Spinal cord (tissue), 9 donors: ENCODE measurements at regions not wholly inside any gene's neighbourhood (a gene's known extent, or its start where the extent isn't known, plus 50 kb on each side); places are given as distances from the start of the nearest gene placed in this dataset.
"Not testable (repeated sequence)": the region's sequence is repeated elsewhere in the genome, so short reads cannot be mapped to it uniquely, and the experiment has no call there.

Experiments used
- DNase-seq, 6 donors: peaks; one replicate each; pipeline versions ENCODE4 v3.0.0 to v3.0.0-alpha.2; 2013 to 2015; ENCODE audit warnings: low spot score in 6 of 6, low read depth in 4 of 6
- H3K27ac ChIP-seq: one replicate; pipeline ENCODE4 v1.5.1; 2013; ENCODE audit warnings: low read depth, low read length, control low read depth
- H3K27me3 ChIP-seq: one replicate; pipeline ENCODE4 v1.6.1; 2013; ENCODE audit warnings: low read length; ENCODE audit not compliant: control insufficient read depth, insufficient read depth
- H3K36me3 ChIP-seq: one replicate; pipeline ENCODE4 v1.6.1; 2013; ENCODE audit warnings: low read length; ENCODE audit not compliant: control insufficient read depth, insufficient read depth
- H3K4me1 ChIP-seq: one replicate; pipeline ENCODE4 v1.6.1; 2013; ENCODE audit warnings: low read length; ENCODE audit not compliant: control insufficient read depth, insufficient read depth
- H3K4me3 ChIP-seq: one replicate; pipeline ENCODE4 v1.5.1; 2013; ENCODE audit warnings: low read depth, low read length, control low read depth
- H3K9me3 ChIP-seq: one replicate; pipeline ENCODE4 v1.6.1; 2013; ENCODE audit warnings: low read length; ENCODE audit not compliant: control insufficient read depth, insufficient read depth
- WGBS: methylation state at CpG from one replicate; pipeline ENCODE4 v1.1.5; 2013; ENCODE audit warnings: missing lambda C conversion rate; ENCODE audit not compliant: insufficient coverage; 5-methylcytosine and 5-hydroxymethylcytosine counted together
- donor health status: healthy.

DNA sequence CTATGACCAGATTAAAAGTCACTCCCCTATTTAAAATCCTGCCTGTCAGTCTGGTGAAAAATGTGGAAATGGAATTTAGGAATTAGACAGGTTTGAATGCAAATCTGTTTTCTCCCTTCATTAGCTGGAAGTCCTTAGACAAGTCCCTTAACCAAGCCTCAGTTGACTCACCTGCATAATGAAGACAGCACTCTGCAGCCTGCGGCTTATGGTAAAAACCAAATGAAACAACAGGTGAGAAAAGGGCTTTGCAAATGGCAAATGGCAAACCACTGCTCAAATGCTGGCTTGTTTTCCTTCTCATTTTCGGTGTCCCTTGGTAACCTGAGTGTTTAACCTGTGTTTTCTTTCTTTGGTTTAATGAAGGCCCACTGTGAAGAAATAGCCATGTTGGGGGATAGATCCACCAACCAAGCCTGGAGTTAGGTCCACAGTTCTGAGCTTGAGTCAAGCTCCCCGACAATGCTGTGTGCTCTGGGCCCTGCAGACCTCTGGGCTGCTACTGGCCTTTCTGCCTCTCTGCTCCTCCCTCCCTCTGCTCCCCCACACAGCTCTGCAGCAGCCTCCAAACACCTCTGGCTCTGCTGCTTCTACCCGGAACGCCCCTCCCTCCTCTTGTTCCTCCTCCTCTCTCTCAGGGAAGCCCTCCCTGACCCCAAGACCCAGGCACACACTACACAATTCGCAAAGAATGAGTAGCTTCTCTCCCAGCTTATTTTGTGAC is 641.8 kb downstream of the MATN1 start:
- 62% methylated on average over 5 of the region's 6 CpGs for WGBS
- H3K9me3 ChIP-seq = no peaks in the 10 kb centered on the region
- DNase-seq = no peak
- no peak overlapping the region for H3K4me3 ChIP-seq
- H3K4me1 ChIP-seq = peaks cover 31% of the 10 kb centered on the region
- no peaks in the 10 kb centered on the region for H3K27me3 ChIP-seq
- H3K27ac ChIP-seq = no peak overlapping the region
- no peaks in the 10 kb centered on the region for H3K36me3 ChIP-seq

GRCh38 chr1:30075916-30076315 is 647.5 kb downstream of the MATN1 start:
- not testable (repeated sequence) for H3K27me3 ChIP-seq, H3K36me3 ChIP-seq, H3K4me3 ChIP-seq, H3K4me1 ChIP-seq, H3K27ac ChIP-seq, H3K9me3 ChIP-seq
- DNase-seq = peak in 1 of 6 donors; percentile 62

DNA sequence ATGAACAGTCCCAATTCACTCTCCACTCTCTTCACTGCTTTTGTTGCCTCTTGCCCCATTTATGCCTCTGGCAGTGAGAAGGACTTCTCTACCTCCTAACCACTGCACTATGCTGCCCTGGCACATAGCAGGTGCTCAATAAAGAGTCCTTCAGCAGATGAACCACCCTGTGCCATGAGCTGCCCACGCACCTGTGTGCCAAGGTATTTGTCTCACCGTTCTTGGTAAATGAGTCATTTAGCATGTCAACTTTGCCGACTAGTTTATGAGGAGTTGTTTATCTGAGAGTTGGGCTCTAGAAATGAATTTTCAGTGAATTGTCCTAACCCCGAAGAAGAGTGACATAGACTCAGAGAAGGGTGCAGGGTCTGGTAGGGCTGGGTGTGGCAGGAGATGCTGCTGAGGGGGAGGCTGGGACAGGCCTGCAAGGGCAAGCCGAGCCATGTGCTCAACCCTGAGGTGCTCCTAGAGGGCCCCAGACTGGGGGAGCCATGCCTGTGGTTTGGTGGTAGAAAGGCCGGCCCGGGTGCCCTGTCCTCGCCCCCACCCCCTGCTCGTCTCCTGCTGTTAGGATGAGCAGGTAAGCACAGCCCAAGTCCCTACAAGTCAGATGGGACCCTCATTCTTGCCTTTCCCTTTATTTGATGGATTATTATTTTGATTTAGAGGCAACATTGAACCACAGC is 654.5 kb downstream of the MATN1 start:
- H3K9me3 ChIP-seq = no peaks in the 10 kb centered on the region
- H3K4me3 ChIP-seq = no peak overlapping the region
- H3K27ac ChIP-seq = no peak overlapping the region
- DNase-seq = no peak
- WGBS = 92% methylated on average over 8 of the region's 9 CpGs
- H3K4me1 ChIP-seq = no peaks in the 10 kb centered on the region
- H3K27me3 ChIP-seq = no peaks in the 10 kb centered on the region
- no peaks in the 10 kb centered on the region for H3K36me3 ChIP-seq

DNA sequence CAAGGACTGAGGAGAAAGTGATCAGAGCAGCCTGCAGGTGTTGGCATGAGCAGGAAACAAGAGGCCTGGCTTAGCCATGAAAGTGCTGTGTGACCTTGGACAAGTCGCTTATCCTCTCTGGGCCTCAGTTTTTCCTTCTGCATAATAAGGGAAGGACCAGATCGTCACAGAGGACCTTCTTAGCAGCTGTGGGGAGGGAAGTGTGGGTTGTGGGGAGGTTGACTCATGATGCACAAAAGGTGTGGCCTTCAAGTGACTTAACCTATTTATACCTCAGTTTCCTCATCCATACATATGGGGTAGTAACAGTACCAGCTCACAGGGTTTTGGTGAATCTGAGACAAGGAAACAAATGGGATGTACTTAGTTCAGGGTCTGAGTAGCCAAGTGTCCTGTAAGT is 658.8 kb downstream of the MATN1 start:
- Histone ChIP-seq H3K9me3 (no peaks in the 10 kb centered on the region), H3K27me3 (no peaks in the 10 kb centered on the region), H3K36me3 (no peaks in the 10 kb centered on the region), H3K4me1 (peaks cover 7% of the 10 kb centered on the region), H3K27ac (no peak overlapping the region), H3K4me3 (no peak overlapping the region)
- 100% methylated on average over 1 of the region's 2 CpGs for WGBS
- DNase-seq = no peak

DNA sequence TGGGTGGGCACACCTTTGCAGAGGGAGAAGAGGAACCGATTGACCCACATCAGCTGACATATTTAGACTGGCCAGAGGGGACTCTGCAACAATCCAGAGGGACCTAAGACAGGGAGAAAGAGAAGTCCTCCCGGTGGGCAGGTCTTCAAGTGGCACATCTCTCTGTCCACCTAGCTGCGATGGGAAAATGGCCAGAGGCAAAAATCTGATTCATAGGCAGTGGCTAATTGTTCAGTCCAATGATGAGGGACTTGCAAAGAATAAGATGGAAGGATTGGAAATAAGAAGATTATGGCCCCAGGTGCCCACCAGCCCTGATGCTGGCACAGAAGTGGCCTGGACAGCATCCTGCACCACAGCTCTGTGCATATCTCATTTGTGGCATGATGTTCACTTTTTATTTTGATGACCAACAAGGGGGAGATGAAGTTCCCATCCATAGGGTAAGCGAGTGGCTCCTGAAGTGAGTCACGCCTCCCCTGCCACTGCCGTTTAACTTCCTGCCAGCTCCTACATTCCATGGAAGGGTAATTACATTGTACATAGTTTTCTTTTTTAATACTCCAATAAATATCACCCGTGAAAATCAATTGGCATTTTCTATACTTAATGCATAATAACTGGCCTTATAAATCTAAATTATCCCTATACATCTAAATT is 659.6 kb downstream of the MATN1 start:
- no peaks in the 10 kb centered on the region for H3K36me3 ChIP-seq
- 83% methylated on average over 3 of the region's 7 CpGs for WGBS
- H3K4me3 ChIP-seq = no peak overlapping the region
- H3K4me1 ChIP-seq = peaks cover 7% of the 10 kb centered on the region
- DNase-seq = peak in 1 of 6 donors; percentile 27
- no peaks in the 10 kb centered on the region for H3K9me3 ChIP-seq
- no peak overlapping the region for H3K27ac ChIP-seq
- H3K27me3 ChIP-seq = no peaks in the 10 kb centered on the region

- H3K36me3 ChIP-seq = no peaks in the 10 kb centered on the region
- H3K9me3 ChIP-seq = no peaks in the 10 kb centered on the region
- H3K4me1 ChIP-seq = peaks cover 7% of the 10 kb centered on the region
- no peak overlapping the region for H3K27ac ChIP-seq
- H3K27me3 ChIP-seq = no peaks in the 10 kb centered on the region
- no peak overlapping the region for H3K4me3 ChIP-seq
- 66% methylated on average over 12 of the region's 13 CpGs for WGBS
- DNase-seq = peak in 2 of 6 donors; percentile 19 to 56
These were observed 661.8 kb downstream of the MATN1 start for GRCh38 chr1:30061292-30062220.

- no peaks in the 10 kb centered on the region for H3K36me3 ChIP-seq
- H3K27me3 ChIP-seq = no peaks in the 10 kb centered on the region
- peak in 1 of 6 donors; percentile 39 for DNase-seq
- no peaks in the 10 kb centered on the region for H3K9me3 ChIP-seq
- no peak overlapping the region for H3K27ac ChIP-seq
- H3K4me3 ChIP-seq = no peak overlapping the region
- peaks cover 7% of the 10 kb centered on the region for H3K4me1 ChIP-seq
- WGBS = 63% methylated on average over 3 of the region's 4 CpGs
These were observed 662.6 kb downstream of the MATN1 start for GRCh38 chr1:30060738-30061137.

GRCh38 chr1:30058970-30059369 is 664.4 kb downstream of the MATN1 start:
- Histone ChIP-seq H3K27ac (no peak overlapping the region), H3K4me1 (peaks cover 7% of the 10 kb centered on the region), H3K9me3 (no peaks in the 10 kb centered on the region), H3K27me3 (no peaks in the 10 kb centered on the region), H3K36me3 (no peaks in the 10 kb centered on the region), H3K4me3 (no peak overlapping the region)
- WGBS = no CpG with 5 or more reads among the region's 4 CpGs
- no peak for DNase-seq

DNA sequence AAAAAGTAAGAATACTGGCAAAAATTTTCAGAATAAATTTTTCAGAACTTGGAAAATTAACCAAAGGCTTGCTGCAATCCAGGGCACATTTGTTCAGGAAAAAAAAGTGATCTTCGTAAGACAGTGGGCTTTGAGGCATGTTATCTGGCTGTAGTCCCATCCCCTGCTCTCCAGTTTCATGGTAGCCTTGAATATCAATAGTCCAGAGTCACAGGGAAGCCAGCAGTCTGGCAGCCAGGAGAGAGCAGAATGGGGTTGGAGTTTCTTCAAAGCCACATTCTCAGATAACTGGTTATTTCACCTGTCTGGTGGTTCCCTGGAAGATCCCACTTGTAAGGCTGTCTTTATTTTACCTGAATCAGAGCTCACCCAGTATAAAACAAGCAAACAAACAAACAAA is 669.3 kb downstream of the MATN1 start:
- no peak overlapping the region for H3K4me3 ChIP-seq
- 43% methylated on average over 1 of the region's 1 CpG for WGBS
- H3K27me3 ChIP-seq = no peaks in the 10 kb centered on the region
- H3K4me1 ChIP-seq = no peaks in the 10 kb centered on the region
- H3K36me3 ChIP-seq = no peaks in the 10 kb centered on the region
- peak in 1 of 6 donors; percentile 6 for DNase-seq
- H3K9me3 ChIP-seq = no peaks in the 10 kb centered on the region
- H3K27ac ChIP-seq = no peak overlapping the region
